ENCODE measurements at regions not wholly inside any gene's neighbourhood (a gene's known extent, or its start where the extent isn't known, plus 50 kb on each side); places are given as distances from the start of the nearest gene placed in this dataset.

GRCh38 chr13:61470786-61471185 is 55.1 kb upstream of the PCDH20 start:
- no peak overlapping the region for H3K4me3 ChIP-seq
- CTCF ChIA-PET, result no interaction called here

More at GRCh38 chr13:61470786-61471185, 55.1 kb upstream of the PCDH20 start:
- POLR2A ChIA-PET, result no interaction called here
- Histone ChIP-seq H3K9ac (ENCODE audit: control insufficient read depth, insufficient read depth, low read length) (no peak overlapping the region), H3K79me2 (ENCODE audit: control insufficient read depth, insufficient read depth, low read length) (no peaks in the 10 kb centered on the region), H2AFZ (ENCODE audit: control insufficient read depth, low read depth, low read length) (no peak overlapping the region), H4K20me1 (ENCODE audit: control insufficient read depth, insufficient read depth) (no peaks in the 10 kb centered on the region), H3K27ac (ENCODE audit: control insufficient read depth, insufficient read depth) (no peak overlapping the region), H3K9me3 (replicated peaks; ENCODE audit: control insufficient read depth, insufficient read depth, low read length) (no peaks in the 10 kb centered on the region), H3K36me3 (ENCODE audit: control insufficient read depth in 2 of 2, insufficient read depth in 2 of 2, low read length in 1 of 2) (no peaks in the 10 kb centered on the region), H3K4me2 (ENCODE audit: control insufficient read depth, insufficient read depth) (no peak overlapping the region), H3K27me3 (replicated peaks in 1 of 2; ENCODE audit: control insufficient read depth in 2 of 2, insufficient read depth in 2 of 2, low read length in 1 of 2) (no peaks in the 10 kb centered on the region), H3K4me1 (ENCODE audit: control insufficient read depth, insufficient read depth, low read length) (no peaks in the 10 kb centered on the region)
- DNase-seq (ENCODE audit: low read depth, low spot score), result no peak
- intact Hi-C loops (cut with micrococcal nuclease; ENCODE audit: unreplicated experiment) (no loop called here), in situ Hi-C loops (cut with MboI) (no loop called here)
- no peak for FAIRE-seq
- BruUV-seq (replicated peaks), result no TSS peak
- 0% methylated on average over 2 of the region's 2 CpGs for WGBS (ENCODE audit: insufficient coverage, insufficient replicate concordance, low lambda C conversion rate, missing lambda C conversion rate)
- ATAC-seq, result no peak
- no peak for TF ChIP-seq CEBPB (IDR thresholded peaks at IDR 0.05; ENCODE audit: borderline replicate concordance in 1 of 2, low read depth in 2 of 2, low read length in 2 of 2)
- no peak for TF ChIP-seq GABPA (IDR thresholded peaks at IDR 0.05; ENCODE audit: low read depth)
- no peak for TF ChIP-seq NR2C1 (IDR thresholded peaks at IDR 0.05)
- TF ChIP-seq BCLAF1 (IDR thresholded peaks at IDR 0.05), result no peak
- no peak for TF ChIP-seq SKIL (IDR thresholded peaks at IDR 0.05; ENCODE audit: low read depth, poor library complexity, severe bottlenecking)
- no peak for TF ChIP-seq LARP7 (IDR thresholded peaks at IDR 0.05)
- no peak for TF ChIP-seq RAD21 (IDR thresholded peaks at IDR 0.05; ENCODE audit: insufficient read depth, low read depth, low read length)
- TF ChIP-seq PML (IDR thresholded peaks at IDR 0.05; ENCODE audit: low read length), result no peak
- TF ChIP-seq BRCA1 (IDR thresholded peaks at IDR 0.05; ENCODE audit: low read depth, low read length), result no peak
- no peak for TF ChIP-seq TAF1 (IDR thresholded peaks at IDR 0.05; ENCODE audit: borderline replicate concordance, low read depth, low read length)
- TF ChIP-seq SIX5 (IDR thresholded peaks at IDR 0.05; ENCODE audit: low read depth, low read length, severe bottlenecking), result no peak
- no peak for TF ChIP-seq ZBED1 (IDR thresholded peaks at IDR 0.05; ENCODE audit: borderline replicate concordance)
- no peak for TF ChIP-seq NFXL1 (IDR thresholded peaks at IDR 0.05; ENCODE audit: borderline replicate concordance)
- TF ChIP-seq BHLHE40 (IDR thresholded peaks at IDR 0.05; ENCODE audit: borderline replicate concordance in 1 of 2, low read depth in 2 of 2, low read length in 1 of 2), result no peak
- no peak for TF ChIP-seq YY1 (IDR thresholded peaks at IDR 0.05; ENCODE audit: low read depth, low read length)
- SMC1A ChIA-PET (ENCODE audit: uncharacterized antibody, unreplicated experiment), result no interaction called here
- RAD21 ChIA-PET (ENCODE audit: unreplicated experiment), result no interaction called here
